ENCODE measurements at regions not wholly inside any gene's neighbourhood (a gene's known extent, or its start where the extent isn't known, plus 50 kb on each side); places are given as distances from the start of the nearest gene placed in this dataset.

- H3K36me3 ChIP-seq, result no peaks in the 10 kb centered on the region
- DNase-seq (ENCODE audit: low spot score), result no peak
- ATAC-seq (ENCODE audit: insufficient number of reproducible peaks, low FRiP score, low read depth), result no peak
- no peaks in the 10 kb centered on the region for H3K4me1 ChIP-seq (ENCODE audit: control insufficient read depth in 1 of 2, low read depth in 2 of 2)
- TF ChIP-seq CTCF (IDR thresholded peaks at IDR 0.05), result no peak
- no peak overlapping the region for H3K27ac ChIP-seq
- H3K9me3 ChIP-seq, result no peaks in the 10 kb centered on the region
- no peak overlapping the region for H3K4me3 ChIP-seq
- no peaks in the 10 kb centered on the region for H3K27me3 ChIP-seq (replicated peaks; ENCODE audit: insufficient read depth)
Measured at GRCh38 chr13:65268009-65268408, 1962.1 kb downstream of the PCDH9 start.

- Histone ChIP-seq H3K36me3 (no peaks in the 10 kb centered on the region), H3K4me1 (ENCODE audit: control insufficient read depth in 1 of 2, low read depth in 2 of 2) (no peaks in the 10 kb centered on the region), H3K9me3 (no peaks in the 10 kb centered on the region), H3K27ac (no peak overlapping the region), H3K4me3 (no peak overlapping the region), H3K27me3 (replicated peaks; ENCODE audit: insufficient read depth) (no peaks in the 10 kb centered on the region)
- TF ChIP-seq CTCF (IDR thresholded peaks at IDR 0.05), result no peak
- DNase-seq (ENCODE audit: low spot score) (no peak), ATAC-seq (ENCODE audit: insufficient number of reproducible peaks, low FRiP score, low read depth) (no peak)
Measured at GRCh38 chr13:65265988-65266387, 1964.1 kb downstream of the PCDH9 start.

- Histone ChIP-seq H3K36me3 (no peaks in the 10 kb centered on the region), H3K27me3 (replicated peaks; ENCODE audit: insufficient read depth) (no peaks in the 10 kb centered on the region), H3K4me3 (no peak overlapping the region), H3K27ac (no peak overlapping the region), H3K4me1 (ENCODE audit: control insufficient read depth in 1 of 2, low read depth in 2 of 2) (no peaks in the 10 kb centered on the region), H3K9me3 (no peaks in the 10 kb centered on the region)
- DNase-seq (ENCODE audit: low spot score) (no peak), ATAC-seq (ENCODE audit: insufficient number of reproducible peaks, low FRiP score, low read depth) (no peak)
- TF ChIP-seq CTCF (IDR thresholded peaks at IDR 0.05), result no peak
Measured at GRCh38 chr13:65264066-65264465, 1966.1 kb downstream of the PCDH9 start.

GRCh38 chr13:65260946-65261891 lies 1968.9 kb downstream of the PCDH9 start:
- no peak for ATAC-seq (ENCODE audit: insufficient number of reproducible peaks, low FRiP score, low read depth)
- no peak overlapping the region for H3K27ac ChIP-seq
- DNase-seq (ENCODE audit: low spot score), result no peak

More at GRCh38 chr13:65260946-65261891, 1968.9 kb downstream of the PCDH9 start:
- Histone ChIP-seq H3K4me1 (ENCODE audit: control insufficient read depth in 1 of 2, low read depth in 2 of 2) (no peaks in the 10 kb centered on the region), H3K27me3 (replicated peaks; ENCODE audit: insufficient read depth) (no peaks in the 10 kb centered on the region), H3K36me3 (no peaks in the 10 kb centered on the region), H3K9me3 (no peaks in the 10 kb centered on the region), H3K4me3 (peak overlapping the region; percentile 44)
- no peak for TF ChIP-seq CTCF (IDR thresholded peaks at IDR 0.05)
